GM18502 (cell line): ENCODE measurements at regions not wholly inside any gene's neighbourhood (a gene's known extent, or its start where the extent isn't known, plus 50 kb on each side); places are given as distances from the start of the nearest gene placed in this dataset.
"Not testable (repeated sequence)": the region's sequence is repeated elsewhere in the genome, so short reads cannot be mapped to it uniquely, and the experiment has no call there.

Source experiments
- ATAC-seq: cut with Tn5 transposase; IDR thresholded peaks from one replicate; pipeline ENCODE4 v1.9.1; 2021; ENCODE audit warnings: mild to moderate bottlenecking; ENCODE audit not compliant: unreplicated experiment, poor library complexity

DNA sequence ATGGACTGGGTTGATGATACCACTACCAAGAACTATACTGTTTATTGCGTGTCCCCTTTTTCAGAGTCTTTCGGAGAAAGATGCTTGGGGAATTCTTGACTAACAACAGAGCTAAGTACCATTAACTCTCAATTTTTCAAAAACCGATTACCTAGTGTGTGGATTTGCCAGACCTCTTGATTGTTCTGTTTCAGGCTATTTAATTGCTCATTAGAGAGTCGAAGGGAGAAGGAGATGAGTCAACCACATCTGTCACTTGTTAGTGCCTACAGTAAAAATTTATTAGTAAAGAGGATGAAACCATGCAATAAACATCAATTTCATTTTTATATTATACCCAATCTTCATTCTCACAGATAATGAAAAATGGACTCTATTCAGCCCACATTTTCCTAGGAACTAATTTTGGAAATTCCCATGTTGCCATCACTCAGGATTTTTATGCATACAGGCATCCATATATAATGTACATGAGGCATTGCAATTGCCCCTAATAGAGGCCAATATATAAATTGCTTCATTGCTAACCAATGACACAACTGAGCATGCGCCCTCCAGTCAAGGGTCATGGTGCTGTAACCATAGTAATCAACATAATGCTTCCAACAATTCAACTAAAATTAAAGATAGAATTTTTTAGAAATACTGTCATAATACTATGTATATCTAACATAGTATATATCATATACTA, 541.7 kb downstream of the TBL1XR1 start:
- no peak for ATAC-seq

DNA sequence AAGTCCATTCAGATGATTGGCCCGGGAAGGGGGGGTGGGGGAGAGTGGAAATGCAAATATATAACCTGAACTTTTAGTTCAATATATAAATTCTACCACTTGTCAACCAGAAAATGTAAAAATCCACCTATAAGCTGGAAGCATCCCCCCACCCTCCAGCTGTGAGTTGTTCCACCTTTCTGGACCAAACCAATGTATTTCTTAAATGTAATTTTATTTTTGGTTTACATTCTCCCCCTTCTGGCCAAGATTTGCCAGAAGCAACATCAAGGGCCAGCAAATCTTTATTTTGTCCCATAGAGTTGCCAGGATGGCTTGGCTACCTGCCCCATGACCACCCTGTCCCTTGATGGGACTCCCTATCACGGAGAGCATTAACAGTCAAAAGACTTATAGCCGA, 545.7 kb downstream of the TBL1XR1 start:
- ATAC-seq = no peak

DNA sequence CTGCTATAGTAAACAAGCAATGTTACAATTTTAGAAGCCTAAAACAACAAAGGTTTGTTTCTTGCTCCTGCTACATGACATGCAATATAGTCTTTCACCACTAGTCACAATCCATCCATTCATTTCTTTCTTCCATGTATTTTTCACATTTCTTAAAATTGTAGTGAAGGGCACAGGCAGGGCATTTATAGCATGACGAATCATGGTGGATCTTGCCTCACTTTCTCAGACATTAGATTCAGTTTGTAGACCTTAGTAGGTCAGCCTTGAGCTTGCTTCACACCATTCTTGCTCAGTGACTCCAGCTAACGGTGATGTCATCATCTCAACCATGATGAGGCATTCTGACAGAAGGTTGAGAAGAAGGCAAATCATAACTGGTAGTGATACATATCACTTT, 546.8 kb downstream of the TBL1XR1 start:
- ATAC-seq = peak; percentile 51

DNA sequence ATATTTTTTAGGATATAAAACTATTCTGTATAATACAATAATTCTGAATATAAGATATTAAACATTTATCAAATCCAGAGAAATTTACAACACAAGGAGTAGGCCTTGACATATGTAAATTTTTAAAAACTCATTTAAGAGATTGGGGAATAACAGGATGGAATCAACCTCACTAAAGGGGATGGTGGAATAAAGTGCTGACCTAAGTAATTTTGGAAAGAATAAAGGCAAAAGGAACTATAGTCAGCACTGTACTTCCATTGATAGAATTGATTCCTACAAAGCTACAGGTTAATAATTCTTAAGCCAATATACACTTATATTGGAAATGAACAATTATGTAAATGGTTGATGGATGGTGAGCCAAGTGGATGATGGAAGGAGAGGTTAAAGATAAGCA, 549.3 kb downstream of the TBL1XR1 start:
- no peak for ATAC-seq

DNA sequence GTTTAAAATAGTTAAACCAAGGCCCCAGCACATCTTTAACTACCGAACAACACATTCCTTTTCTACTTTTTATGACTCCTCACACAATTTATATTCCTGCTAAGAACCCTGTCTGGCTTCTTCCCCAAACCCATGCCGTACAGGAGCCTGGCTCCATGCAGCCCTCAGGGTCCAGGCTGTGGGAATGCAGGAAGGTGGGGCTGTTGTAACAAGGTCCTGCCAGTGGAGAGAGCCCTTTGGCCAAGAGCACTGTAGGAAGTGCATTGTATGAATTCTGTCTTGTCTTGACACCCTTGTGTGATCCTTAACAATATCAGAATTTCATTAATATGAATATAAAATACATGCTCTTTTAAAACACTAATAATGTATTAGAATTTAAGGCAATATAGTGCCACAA, 563.8 kb downstream of the TBL1XR1 start:
- ATAC-seq = no peak

DNA sequence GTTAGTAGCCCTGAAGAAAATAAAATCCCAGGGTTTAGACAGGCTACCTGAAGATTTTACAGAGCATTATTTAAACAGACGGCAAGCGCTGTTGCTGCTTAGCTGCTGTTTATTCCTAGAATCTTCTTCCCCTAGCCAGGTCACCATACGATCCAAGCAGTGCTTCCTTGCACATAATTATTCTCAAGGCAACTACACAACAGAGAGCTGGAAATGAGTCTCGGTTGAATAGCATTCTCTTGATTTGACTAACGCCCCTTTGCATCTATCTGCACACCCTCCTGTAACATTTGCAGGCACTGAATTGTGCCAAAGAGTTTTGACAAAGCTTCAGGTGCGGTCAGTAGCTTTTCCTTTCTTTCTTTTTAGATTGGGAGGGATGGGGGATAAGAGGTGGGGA, 564.4 kb downstream of the TBL1XR1 start:
- no peak for ATAC-seq

DNA sequence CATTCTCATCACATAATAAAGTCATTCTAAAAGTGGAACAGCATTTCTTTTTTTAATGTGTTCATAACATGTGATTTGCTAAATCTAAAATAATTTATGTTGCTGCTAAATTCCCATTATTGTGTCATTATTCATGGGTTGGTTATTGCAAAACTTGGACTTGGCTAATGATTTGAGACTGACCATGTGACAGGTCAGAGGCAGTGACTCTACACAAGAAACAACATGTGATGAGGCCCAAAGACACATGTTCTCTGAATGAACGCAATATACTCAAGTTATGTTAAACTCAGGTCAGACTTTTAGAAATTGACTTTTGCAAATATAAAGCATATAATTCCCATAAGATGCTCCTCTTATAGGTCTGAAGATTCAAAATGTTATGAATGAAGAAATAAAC, 566.1 kb downstream of the TBL1XR1 start:
- no peak for ATAC-seq

DNA sequence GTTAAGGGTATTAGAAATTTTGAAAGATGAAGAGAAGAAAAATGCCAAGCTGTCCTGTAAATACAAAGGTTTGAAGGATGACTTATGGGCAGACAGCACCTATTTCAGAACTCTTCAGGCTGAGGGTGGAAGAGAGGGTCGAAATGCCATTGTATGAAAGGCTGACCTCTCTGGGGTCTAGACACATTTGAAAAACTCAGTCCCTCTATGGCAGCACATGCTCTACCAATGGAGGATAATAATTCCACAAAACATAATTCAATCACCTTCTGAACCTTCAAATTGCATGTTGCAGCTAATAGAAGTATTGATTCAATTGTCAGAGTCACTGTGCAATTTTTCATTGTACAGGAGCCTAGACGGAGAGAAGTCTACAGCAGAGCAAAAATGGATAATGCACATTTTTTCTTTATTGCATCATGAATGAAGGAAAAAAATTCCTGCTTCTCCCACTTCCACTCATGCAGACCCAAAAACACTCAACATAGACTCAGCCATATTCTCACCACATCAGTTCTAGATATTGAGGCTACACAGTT, 569.1 kb downstream of the TBL1XR1 start:
- no peak for ATAC-seq

DNA sequence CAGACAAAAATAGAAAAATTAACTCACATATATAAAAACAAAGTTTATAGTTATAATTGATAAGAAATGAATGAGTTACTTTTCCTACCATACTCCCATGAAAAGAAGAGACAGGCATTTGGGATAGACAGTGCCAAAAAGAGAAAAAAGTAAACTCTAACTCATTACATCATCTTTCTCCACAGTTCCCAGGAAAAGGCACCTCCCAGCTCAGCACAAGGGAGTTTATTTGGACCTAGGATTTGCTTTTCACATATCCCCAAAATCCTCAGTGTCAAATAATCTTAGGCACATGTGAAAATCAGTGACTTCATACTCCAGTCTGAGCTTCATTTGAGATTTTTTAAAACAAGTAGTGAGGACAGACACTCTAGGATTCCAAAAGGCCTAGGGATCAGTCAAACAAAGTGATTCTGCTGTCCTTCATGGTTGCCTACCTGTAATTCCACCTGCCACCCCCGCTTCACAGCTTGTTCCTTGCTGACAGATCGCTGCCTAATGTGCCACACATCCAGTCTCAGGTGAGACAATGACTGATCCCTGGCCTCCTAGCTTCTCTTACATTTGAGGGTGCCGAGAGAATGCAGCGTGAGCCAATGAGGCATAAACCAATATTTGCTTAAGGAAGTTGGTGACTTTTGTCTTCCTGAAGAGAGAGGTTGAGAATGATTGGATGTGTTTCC, 573.7 kb downstream of the TBL1XR1 start:
- ATAC-seq = no peak

DNA sequence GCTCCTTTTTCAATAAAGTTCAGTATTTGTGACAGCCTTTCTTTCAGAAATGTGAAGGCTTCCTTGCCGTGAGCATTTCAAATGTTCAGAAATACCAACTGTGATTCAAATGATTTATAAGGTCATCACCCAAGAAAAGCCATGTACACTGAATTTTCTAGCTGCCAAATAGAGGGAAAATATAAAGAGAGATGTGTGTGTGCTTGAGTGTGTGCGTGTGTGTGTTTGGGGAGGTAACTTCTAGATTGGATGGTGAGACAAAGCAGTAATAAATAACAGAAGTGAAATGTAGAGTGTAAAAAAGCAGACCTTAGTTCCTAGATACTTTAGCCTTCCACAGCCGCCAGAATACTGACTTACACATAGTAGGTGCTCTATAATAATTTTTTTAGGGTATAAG, 577.4 kb downstream of the TBL1XR1 start:
- ATAC-seq = no peak

DNA sequence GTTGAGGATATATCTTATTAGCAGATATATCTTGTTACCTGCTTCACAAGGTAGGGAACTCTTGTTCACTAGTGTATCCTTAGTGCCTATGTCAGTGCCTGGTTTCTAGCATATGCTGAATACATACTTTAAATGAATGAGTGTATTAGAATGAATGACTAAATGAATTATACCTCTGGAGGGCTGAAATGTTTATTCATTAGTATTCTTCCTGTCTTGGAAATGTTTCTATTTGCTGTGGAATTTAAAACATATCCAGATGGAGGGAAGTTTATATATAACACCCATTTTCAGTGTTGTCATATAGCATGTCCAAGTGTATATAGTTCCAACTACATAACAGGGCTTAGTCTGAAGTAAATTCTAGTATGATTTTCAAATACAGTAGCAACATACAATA, 581.5 kb downstream of the TBL1XR1 start:
- no peak for ATAC-seq

DNA sequence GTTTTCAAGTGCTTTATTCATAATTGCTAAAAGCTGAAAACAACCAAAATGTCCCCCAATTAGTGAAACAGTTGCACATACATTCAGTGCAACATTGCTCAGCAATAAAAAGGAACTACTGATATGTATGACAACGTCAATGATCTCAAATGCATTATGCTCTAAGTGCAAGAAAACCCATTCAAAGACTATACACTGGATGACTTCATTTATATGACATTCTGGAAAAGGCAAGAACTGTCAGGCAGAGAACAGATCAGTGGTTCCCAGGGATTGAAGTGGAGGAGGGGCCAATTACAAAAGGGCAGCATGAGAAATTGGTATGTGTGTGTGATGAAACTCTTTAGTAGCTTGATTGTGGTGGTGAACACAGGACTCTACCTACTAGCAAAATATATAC, 585.6 kb downstream of the TBL1XR1 start:
- no peak for ATAC-seq

DNA sequence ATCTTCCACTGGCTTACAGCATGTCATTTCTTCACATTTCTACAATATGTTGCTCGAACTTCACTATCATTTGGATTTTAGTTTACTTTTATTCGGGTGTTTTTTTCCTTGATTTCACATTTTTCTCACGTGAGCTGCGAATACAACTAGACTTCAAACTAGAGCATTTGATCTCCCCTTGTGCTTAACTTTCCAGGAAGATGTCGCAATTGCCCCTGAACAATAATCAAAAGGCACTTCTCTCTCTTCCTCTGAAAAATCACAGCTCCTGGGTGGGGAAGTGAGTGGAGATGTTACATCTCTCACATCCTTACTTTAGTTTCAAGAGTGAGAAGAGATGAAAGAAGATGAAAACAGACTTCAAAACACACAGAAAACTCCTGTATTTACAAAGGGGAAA, 587.9 kb downstream of the TBL1XR1 start:
- ATAC-seq = no peak

DNA sequence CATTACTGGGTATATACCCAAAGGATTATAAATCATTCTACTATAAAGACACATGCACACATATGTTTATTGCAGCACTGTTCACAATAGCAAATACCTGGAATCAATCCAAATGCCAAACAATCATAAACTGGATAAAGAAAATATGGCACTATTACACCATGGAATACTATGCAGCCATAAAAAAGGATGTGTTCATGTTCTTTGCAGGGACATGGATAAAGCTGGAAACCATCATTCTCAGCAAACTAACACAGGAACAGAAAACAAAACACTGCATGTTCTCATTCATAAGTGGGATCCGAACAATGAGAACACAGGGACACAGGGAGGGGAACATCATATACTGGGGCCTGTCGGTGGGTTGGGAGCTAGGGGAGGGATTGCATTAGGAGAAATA, 591.7 kb downstream of the TBL1XR1 start:
- ATAC-seq = not testable (repeated sequence)

DNA sequence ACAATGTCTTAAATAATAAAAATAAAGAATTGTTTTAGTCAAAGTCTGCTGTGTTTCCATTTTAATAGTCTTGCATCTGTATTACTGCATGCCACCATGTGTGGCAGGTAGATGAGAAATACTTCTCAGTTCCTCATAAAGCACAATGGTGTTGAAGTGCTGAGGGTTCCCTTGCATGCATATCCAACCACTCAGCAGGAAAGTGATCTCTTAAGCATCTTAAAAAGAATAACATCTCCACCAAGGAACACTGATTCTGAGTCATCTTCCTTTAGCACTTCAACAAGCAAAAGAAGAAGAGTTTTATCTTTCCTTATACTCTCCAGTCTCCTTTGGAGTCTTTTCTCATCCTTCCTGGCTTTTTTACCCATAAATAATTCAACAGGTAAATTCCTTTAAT, 602.0 kb downstream of the TBL1XR1 start:
- ATAC-seq = no peak

DNA sequence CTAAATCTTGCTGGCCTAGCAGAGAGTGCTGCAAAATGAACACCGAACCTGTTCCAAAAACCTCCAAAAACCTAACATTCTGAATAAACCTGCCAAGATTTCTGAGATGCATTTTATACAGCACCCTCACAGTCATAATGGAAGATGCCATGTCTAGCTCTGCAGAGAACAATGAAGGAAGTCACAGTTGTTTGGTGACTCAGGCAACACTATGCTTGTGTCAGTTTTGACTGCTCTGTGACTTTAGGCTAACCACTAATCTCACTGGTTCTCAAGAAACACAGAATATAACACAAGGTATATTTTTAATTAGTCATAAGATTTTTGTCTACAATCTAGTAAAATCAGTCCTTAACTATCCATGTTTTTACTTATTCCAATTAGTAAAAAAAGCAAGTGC, 606.6 kb downstream of the TBL1XR1 start:
- peak; percentile 46 for ATAC-seq

DNA sequence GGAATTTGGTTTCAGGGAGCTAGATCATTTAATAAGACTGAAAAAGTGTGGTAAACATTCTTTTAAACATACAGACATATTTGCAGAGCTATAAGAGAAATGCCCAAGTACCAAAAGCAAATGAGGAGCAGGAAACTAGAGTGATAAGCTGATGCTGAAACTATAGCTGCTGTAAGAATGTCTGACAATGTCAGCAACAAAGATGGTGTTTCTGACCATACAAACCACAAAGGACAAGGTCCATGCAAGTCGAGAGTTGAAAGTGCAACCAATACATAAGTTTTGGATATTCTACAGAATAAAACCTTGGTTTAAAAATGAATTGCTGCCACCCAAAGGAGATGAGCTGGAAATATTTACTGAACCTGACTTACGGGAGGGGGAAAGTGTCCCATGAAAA, 610.2 kb downstream of the TBL1XR1 start:
- ATAC-seq = no peak

DNA sequence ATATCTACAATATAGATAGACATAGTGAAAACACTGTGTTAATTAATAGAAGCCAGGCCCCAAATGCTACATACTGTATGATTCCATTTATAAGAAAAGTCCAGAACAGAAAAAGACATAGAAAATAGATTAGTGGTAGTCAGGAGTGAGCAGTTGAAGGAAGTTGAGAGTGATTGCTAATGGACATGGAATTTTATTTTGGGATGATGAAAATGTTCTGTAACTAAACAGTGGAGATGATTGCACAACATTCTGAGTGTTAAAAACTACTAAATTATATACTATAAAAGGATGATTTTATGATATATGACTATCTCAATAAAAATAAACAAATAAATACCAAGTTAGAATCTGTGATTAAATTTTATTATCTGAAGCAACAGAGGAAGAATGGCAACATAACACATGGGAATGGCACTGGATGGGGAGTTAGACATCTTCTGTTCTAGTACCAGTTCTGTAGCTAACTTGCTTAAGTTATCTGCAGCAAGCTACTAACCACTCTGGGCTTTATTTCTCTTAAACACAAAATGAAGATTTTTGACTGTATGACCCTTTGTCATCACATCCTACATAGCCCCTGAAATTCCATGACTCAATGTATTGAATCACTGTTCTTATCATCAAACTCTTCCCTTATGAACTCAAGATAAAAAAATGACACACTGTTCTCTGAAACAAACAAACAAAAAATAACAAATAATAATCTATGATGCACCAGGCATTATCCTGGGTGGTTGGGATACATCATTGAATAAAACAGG, 612.7 kb downstream of the TBL1XR1 start:
- ATAC-seq = no peak

DNA sequence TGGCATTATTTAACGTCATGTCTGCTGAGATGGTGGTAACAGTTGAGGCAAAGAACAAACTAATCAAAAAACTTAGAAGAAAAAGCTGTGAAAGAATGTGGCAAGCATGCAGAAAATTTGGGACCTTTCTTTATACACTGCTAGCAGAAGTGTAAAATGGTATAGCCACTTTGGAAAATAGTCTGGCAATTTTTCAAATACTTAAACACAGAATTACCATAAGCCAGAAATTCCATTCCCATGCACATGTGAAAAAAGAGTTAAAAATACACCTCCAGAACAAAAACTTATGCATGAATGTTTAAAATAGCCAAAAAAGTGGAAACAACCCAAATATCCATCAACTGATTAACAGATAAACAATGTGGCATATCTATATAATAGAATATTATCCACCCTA, 613.3 kb downstream of the TBL1XR1 start:
- no peak for ATAC-seq

DNA sequence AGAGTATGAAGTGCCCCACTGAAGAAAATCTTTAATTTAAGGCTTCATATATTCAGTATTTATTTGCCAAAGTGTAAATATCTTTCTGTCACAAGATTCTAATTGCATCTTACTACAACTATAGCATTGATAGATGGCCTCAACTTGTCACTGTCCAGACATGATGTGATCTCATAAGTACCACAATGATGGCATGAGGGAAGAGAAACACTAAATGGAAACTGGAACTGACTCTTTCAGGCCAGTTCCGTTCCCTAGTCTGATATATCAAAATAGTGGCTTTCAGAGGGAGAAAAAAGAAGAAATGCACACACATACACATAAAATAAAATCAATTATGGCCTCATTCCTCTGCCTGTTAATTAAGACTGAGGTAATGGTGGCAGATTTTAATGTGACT, 615.7 kb downstream of the TBL1XR1 start:
- peak; percentile 47 for ATAC-seq

DNA sequence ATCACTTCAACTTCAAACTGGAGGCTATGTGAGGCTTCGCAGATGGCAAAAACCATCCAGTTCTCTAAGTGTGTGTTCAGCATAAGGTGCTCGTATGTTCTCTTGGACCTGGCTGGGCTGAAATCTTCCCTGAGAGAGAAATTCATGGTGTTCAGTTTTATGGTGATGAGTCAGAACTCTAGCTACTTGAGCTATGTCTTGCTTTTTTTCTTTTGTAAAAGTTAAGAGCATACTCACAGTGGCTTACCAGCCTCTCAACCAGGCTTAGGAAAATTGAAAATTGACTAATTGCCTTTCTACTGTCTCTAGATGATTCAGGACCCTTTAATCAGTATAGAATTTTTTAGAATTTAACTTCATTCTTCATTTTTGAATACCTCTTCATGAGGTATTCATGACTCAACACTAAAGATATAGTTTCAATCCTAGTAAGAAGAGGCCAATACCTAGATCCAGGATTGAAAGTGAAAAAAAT, 617.5 kb downstream of the TBL1XR1 start:
- peak; percentile 43 for ATAC-seq
